Esophagus mucosa (tissue), 1 donor: ENCODE measurements at regions not wholly inside any gene's neighbourhood (a gene's known extent, or its start where the extent isn't known, plus 50 kb on each side); places are given as distances from the start of the nearest gene placed in this dataset.
"Not testable (repeated sequence)": the region's sequence is repeated elsewhere in the genome, so short reads cannot be mapped to it uniquely, and the experiment has no call there.

ENCODE experiments used
- ATAC-seq: fragments of 200-7000 bp; cut with Tn5 transposase; one replicate; pipeline ENCODE4 v1.9.1; 2020
- donor health status: DM: yes; HTN: yes; CAD: no.

GRCh38 chr12:131422744-131423143 is 288.1 kb upstream of the SFSWAP start:
- no peak for ATAC-seq

- ATAC-seq = no peak
These were observed 286.6 kb upstream of the SFSWAP start for GRCh38 chr12:131424270-131424669.

GRCh38 chr12:131425112-131426075 is 285.5 kb upstream of the SFSWAP start:
- ATAC-seq = no peak

GRCh38 chr12:131428091-131428685 is 282.7 kb upstream of the SFSWAP start:
- ATAC-seq = no peak

GRCh38 chr12:131429221-131429620 is 281.7 kb upstream of the SFSWAP start:
- ATAC-seq = not testable (repeated sequence)

- ATAC-seq = not testable (repeated sequence)
These were observed 281.2 kb upstream of the SFSWAP start for GRCh38 chr12:131429697-131430096.

GRCh38 chr12:131430158-131430742 is 280.6 kb upstream of the SFSWAP start:
- ATAC-seq = no peak

GRCh38 chr12:131431126-131431655 is 279.7 kb upstream of the SFSWAP start:
- ATAC-seq = not testable (repeated sequence)

- no peak for ATAC-seq
These were observed 278.2 kb upstream of the SFSWAP start for GRCh38 chr12:131432532-131433260.

- no peak for ATAC-seq
These were observed 276.4 kb upstream of the SFSWAP start for GRCh38 chr12:131434208-131435125.

- ATAC-seq = no peak
These were observed 273.8 kb upstream of the SFSWAP start for GRCh38 chr12:131436922-131437705.

GRCh38 chr12:131437706-131438492 is 273.0 kb upstream of the SFSWAP start:
- no peak for ATAC-seq

- ATAC-seq = not testable (repeated sequence)
These were observed 272.4 kb upstream of the SFSWAP start for GRCh38 chr12:131438493-131438835.

- peak; percentile 33 for ATAC-seq
These were observed 272.0 kb upstream of the SFSWAP start for GRCh38 chr12:131438881-131439280.

- not testable (repeated sequence) for ATAC-seq
These were observed 271.1 kb upstream of the SFSWAP start for GRCh38 chr12:131439752-131440151.

GRCh38 chr12:131440209-131441059 is 270.5 kb upstream of the SFSWAP start:
- ATAC-seq = not testable (repeated sequence)

- no peak for ATAC-seq
These were observed 269.9 kb upstream of the SFSWAP start for GRCh38 chr12:131441060-131441396.

GRCh38 chr12:131441638-131442336 is 269.1 kb upstream of the SFSWAP start:
- ATAC-seq = no peak
